A549 (cell line): ENCODE measurements at regions not wholly inside any gene's neighbourhood (a gene's known extent, or its start where the extent isn't known, plus 50 kb on each side); places are given as distances from the start of the nearest gene placed in this dataset.
"Not testable (repeated sequence)": the region's sequence is repeated elsewhere in the genome, so short reads cannot be mapped to it uniquely, and the experiment has no call there.

Source experiments
- ATAC-seq, 2 experiments: fragments of 200-7000 bp in 1 of 2; fragments of >200 bp in 1 of 2; cut with Nextera tagmentation in 1 of 2; cut with Tn5 transposase in 1 of 2; 3 replicates each; pipeline versions ENCODE4 v1.8.0 to v1.9.1; 2018 to 2020; ENCODE audit warnings: mild to moderate bottlenecking in 1 of 2, moderate library complexity in 1 of 2
- CTCF ChIA-PET: fragments of 300-600 bp; sonication (Branson Sonifier 250); formaldehyde crosslinking; extraction: SDS; loops from one replicate; lab custom pipeline; 2021; ENCODE audit warnings: antibody characterized with exemption, inconsistent platforms; lab: Yijun Ruan, JAX
- POLR2A ChIA-PET: fragments of 350-600 bp; formaldehyde crosslinking; extraction: SDS; loops from one replicate; lab custom pipeline; 2021; ENCODE audit warnings: antibody characterized with exemption, inconsistent platforms; lab: Yijun Ruan, JAX
- DNase-seq, 2 experiments: peaks; one replicate each; pipeline versions ENCODE4 v3.0.0 to v3.0.0-alpha.2; 2011 to 2016; ENCODE audit warnings: low read depth in 1 of 2, low spot score in 1 of 2
- FAIRE-seq: peaks from 2 replicates; lab custom pipeline; 2011; peaks lifted over from hg19 to GRCh38; lab: Jason Lieb, UNC
- H3K27ac ChIP-seq, 2 experiments: fragments of >200 bp; sonication (Bioruptor Twin); formaldehyde crosslinking; 3 replicates each; pipeline ENCODE4 v1.5.1; 2016 to 2017
- H3K4me1 ChIP-seq: fragments of >200 bp; sonication (Bioruptor Twin); formaldehyde crosslinking; 3 replicates; pipeline ENCODE4 v1.6.1; 2016
- H3K4me2 ChIP-seq: fragments of >200 bp; sonication (Bioruptor Twin); formaldehyde crosslinking; 3 replicates; pipeline ENCODE4 v1.6.1; 2016
- H3K4me3 ChIP-seq: fragments of >200 bp; sonication (Bioruptor Twin); formaldehyde crosslinking; 3 replicates; pipeline ENCODE4 v1.5.1; 2016
- H3K9me3 ChIP-seq: fragments of >200 bp; sonication (Bioruptor Twin); formaldehyde crosslinking; 3 replicates; pipeline ENCODE4 v1.6.1; 2016
- WGBS: methylation state at CpG from one replicate; pipeline ENCODE4 v1.1.6; 2017; ENCODE audit errors: missing lambda C conversion rate; 5-methylcytosine and 5-hydroxymethylcytosine counted together
- small RNA-seq, 6 experiments: library from RNA; depleted of rRNA; stranded (forward); fragments of <200 nt; gene quantifications; one replicate each; pipeline ENCODE3, GENCODE V24; 2012

DNA sequence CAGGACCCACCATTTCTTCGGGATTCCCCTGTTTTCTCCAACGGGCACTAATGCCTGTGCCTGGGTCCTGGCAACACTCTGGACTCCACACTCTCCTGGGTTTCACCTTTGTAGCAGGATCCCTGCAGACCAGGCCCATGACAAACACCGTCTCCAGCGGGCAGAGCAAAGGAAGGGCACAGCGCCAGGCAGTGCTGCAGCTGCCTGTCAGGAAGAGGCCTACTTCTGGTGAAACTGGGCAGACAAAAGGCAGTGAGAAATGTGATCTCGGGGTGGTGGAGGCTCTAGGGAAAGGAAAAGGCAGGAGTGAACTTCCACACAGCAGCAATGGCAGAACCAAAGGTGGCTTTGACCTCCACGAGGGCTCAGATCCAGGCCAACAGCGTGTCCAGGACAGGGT, 165.3 kb downstream of the OR4F15 start:
- whole genome bisulfite sequencing = 89% methylated on average over 3 of the region's 8 CpGs
- H3K4me3 ChIP-seq, DNase-seq, ATAC-seq, POLR2A ChIA-PET, H3K4me2 ChIP-seq, CTCF ChIA-PET, H3K9me3 ChIP-seq, FAIRE-seq, H3K4me1 ChIP-seq, H3K27ac ChIP-seq: not testable (repeated sequence)

DNA sequence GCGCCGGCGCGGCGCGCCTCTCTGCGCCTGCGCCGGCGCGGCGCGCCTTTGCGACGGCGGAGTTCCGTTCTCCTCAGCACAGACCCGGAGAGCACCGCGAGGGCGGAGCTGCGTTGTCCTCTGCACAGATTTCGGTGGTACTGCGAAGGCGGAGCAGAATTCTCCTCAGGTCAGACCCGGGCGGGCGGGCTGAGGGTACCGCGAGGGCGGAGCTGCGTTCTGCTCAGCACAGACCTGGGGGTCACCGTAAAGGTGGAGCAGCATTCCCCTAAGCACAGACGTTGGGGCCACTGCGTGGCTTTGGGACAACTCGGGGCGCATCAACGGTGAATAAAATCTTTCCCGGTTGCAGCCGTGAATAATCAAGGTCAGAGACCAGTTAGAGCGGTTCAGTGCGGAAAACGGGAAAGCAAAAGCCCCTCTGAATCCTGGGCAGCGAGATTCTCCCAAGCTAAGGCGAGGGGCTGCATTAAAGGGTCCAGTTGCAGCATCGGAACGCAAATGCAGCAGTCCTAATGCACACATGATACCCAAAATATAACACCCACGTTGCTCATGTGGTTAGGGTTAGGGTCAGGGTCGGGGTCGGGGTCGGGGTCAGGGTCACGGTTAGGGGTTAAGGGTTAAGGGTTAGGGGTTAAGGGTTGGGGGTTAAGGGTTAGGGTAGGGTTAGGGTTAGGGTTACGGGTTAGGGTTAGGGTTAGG, 168.4 kb downstream of the OR4F15 start:
- FAIRE-seq, H3K4me3 ChIP-seq, DNase-seq, H3K4me1 ChIP-seq, H3K4me2 ChIP-seq, POLR2A ChIA-PET, H3K9me3 ChIP-seq, ATAC-seq, CTCF ChIA-PET, H3K27ac ChIP-seq: not testable (repeated sequence)
- 80% methylated on average over 44 of the region's 53 CpGs for WGBS

Small RNAs in the stretch of these regions (small RNA-seq; reads per million reads assigned to genes)
- gene AC140725.2 = 0 reads per million in 6 experiments
- gene MIR6859-3 = 0 reads per million in 6 experiments
